HG03521 (cell line): ENCODE measurements at regions not wholly inside any gene's neighbourhood (a gene's known extent, or its start where the extent isn't known, plus 50 kb on each side); places are given as distances from the start of the nearest gene placed in this dataset.

Source experiments
- ATAC-seq: cut with Tn5 transposase; IDR thresholded peaks from one replicate; pipeline ENCODE4 v1.9.1; 2021; ENCODE audit warnings: mild to moderate bottlenecking, moderate library complexity; ENCODE audit not compliant: unreplicated experiment

DNA sequence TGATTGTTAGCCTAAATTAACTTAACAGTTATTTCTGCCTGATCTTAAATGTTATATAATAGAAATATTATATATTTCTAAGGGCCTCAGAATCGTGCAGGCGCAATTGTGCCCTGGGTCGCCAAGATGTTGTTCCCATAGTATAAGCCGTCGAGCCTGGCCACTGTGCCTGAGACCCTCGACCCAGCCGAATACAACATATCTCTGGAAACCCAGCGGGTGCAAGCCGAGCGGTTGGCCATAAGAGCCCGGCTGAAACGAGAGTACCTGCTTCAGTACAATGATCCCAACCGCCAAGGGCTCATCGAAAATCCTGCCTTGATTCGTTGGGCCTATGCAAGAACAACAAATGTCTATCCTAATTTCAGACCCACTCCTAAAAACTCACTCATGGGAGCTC lies 549.8 kb downstream of the KCTD8 start:
- ATAC-seq, result no peak

DNA sequence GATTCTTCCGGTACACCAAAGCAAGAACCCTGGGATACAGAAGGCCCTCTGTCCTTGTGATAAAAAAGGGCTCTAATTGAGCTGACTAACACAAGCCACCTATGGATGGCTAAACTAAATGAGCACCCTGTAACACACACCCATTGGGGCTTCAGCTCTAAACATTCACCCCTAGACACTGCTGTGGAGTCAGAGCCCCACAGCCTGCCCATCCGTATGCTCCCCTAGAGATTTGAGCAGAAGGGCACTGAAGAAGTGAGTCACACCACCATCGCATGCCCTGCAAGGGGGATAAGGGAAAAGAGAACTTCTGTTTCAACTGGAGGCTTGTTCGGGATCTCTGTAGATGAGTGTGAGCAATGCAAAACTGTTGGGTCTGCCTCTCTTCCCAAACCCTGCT lies 545.2 kb downstream of the KCTD8 start:
- ATAC-seq, result no peak

DNA sequence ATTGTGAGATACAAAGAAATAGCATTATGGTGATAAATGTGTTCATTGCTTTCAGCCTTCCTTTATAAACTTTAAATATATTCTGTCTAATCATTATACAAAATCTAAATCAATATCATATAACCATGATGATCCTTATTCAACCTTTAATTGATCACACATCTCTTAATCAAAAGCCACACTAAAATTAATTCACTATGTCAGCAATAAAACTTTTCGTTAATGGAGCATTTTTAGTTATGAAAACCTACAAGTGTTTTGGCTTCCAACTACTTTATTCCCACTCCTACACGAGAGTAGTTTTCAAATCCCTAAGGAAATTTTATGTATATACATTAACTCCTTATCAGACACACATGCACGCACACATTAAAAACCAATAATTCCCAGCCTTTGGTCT lies 530.2 kb downstream of the KCTD8 start:
- no peak for ATAC-seq

DNA sequence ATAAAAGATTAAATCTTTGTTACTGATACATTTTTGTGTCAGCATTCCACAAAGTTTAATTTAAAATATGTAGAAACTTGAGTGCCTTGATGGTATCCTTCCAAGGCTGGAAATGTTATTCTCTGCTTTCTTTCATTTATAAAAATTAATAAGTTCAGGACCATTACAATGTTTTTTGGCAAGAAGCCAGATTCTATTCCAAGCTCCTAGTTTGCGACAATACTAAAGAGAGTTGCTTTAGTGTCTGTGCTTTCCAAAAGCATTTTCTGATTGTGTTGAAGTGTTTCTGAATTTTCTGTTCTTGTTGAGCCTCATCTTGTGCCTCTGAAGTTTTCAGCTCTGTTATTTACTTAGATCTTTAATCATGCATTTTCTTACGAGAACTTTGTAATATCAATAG lies 516.2 kb downstream of the KCTD8 start:
- ATAC-seq, result no peak

DNA sequence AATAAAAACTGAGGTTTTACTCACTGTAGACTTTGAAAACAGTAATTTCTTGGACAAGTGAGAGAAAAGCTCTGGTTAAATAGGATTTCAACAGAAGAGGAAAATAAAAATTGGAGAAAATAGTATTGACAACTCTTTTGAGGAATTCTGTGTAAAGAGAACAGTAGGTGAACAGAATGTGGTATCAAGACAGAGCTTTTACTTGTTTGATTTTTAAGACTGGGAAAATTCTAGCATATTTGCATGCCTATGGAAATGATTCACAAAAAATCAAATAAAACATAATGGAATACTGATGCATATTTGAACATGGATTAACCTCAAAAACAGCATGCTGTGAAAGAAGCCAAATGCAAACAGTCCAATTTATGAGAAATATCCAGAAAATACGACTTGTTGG lies 504.6 kb downstream of the KCTD8 start:
- ATAC-seq, result no peak

DNA sequence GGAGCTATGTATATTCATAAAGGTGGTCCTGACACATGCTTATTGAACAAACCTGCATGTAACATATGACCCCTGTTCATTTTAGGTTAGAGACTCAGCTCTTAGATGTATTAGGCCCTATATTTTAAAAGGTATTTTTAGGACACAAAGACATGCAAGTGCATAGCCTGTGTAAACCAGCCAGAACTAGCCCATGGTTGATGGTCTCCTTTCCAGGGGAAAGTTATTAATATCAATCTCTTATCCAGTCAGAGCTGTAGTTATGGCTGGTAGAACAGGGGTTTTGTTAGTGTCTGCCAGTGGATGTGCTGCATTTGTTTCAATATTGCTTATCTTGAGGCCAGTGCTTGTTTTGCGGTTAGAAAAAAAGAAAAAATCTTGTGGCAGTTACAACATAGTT lies 488.6 kb downstream of the KCTD8 start:
- no peak for ATAC-seq

DNA sequence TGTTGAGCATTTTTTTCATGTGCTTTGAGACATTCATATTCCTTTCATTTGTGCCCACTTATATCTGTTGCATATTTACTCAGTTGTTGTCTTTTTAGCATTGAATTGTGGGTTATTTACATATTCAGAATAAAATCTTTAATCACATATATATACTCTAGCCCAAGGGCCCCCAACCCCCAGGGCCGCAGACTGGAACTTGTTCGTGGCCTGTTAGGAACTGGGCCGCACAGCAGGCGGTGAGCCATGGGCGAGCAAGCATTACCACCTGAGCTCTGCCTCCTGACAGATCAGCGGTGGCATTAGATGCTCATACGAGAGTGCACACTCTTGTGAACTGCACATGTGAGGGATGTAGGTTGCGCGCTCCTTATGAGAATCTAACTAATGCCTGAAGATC lies 480.6 kb downstream of the KCTD8 start:
- ATAC-seq, result no peak

DNA sequence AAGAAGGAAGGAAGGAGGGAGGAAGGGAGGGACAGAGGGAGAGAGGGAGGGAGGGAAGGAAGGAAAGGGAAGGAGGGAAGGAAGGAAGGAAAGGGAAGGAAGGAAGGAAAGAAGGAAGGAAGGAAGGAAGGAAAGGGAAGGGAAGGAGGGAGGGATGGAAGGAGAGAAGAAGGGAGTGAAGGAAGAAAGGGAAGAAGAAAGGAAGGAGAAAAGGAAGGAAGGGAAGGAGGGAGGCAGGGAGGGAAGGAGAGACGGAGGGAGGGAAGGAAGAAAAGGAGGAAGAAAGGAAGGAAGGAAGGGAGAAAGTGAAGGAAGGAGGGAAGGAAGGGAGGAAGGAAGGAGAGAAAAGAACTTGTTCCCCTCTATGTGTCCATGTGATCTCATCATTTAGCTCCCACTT lies 465.0 kb downstream of the KCTD8 start:
- ATAC-seq, result no peak

DNA sequence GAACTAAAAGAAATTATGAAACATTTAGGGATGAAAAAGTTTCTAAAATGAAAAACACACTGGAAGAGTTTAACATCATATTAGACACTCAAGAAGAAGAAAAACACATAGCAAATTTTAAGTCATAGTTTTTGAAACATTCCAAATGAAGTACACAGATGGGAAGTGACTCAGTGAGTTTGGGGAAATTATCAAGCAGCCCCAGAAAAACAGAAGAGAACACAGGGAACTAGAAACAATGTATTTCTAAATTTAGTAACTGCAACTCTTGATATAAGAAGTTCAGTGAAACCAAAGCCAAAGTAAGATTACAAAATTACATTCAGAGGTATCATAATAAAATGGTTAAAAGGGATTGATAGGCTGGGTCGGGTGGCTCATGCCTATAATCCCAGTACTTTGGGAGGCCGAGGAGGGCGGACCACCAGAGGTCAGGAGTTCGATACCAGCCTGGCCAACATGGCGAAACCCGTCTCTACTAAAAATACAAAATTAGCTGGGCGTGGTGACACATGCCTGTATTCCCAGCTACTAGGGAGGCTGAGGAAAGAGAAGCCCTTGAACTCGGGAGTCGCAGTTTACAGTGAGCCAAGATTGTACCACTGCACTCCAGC lies 461.2 kb downstream of the KCTD8 start:
- no peak for ATAC-seq

DNA sequence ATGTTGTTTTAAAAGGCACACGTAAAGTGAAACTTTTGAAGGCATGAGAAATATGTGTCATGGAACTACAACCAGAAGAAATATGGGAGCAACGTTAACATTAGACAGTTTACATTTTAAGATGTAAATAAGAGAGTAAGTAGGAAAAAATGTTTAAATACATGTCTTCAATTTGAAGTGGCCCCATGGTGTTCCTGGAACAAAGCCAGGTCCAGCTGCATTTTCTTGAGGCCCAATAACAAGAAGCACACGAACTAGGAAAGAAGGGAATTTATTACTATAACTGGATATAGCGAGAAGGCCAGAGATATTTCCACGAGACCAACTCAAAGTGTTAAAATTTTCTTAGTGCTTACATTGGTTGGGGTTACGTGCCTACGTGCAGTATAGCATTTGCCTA lies 458.1 kb downstream of the KCTD8 start:
- ATAC-seq, result no peak

DNA sequence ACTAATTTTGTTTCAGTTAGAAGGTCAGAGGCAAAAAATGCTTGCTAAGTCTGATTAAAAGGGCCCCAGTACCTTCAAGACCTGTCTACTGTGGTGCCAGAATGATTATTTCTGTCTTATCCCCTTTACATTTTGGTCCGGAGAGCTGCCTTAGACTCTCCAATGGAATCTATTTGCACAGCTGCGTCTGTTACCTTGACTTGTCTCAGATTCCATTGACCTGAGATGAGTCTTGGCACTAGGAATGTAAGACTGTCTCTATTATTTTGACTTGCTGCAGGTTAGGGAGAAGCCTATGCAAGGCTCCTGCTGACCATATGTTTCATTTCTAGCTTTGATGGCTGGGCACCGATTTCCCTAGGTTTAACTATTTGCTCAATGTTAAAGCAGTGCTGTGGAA lies 457.6 kb downstream of the KCTD8 start:
- ATAC-seq, result no peak

DNA sequence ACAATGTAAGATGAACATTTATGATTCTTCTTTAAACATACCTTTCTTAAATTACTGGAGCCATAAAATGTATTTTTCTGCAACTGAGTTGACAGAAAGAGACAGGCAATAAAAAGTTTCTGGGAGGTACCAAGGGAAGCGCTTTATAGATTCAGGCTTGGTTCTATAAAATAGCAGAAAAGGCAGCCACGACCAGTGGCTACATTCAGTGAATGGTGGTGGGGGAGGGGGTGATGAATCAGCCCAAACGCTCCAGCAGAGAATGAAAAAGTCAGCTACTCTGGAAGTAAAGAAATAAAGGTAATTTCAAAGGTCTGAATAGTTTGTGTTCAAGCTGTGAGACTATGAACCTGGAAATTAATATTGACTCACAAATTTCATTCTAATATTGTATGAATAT lies 456.1 kb downstream of the KCTD8 start:
- no peak for ATAC-seq

DNA sequence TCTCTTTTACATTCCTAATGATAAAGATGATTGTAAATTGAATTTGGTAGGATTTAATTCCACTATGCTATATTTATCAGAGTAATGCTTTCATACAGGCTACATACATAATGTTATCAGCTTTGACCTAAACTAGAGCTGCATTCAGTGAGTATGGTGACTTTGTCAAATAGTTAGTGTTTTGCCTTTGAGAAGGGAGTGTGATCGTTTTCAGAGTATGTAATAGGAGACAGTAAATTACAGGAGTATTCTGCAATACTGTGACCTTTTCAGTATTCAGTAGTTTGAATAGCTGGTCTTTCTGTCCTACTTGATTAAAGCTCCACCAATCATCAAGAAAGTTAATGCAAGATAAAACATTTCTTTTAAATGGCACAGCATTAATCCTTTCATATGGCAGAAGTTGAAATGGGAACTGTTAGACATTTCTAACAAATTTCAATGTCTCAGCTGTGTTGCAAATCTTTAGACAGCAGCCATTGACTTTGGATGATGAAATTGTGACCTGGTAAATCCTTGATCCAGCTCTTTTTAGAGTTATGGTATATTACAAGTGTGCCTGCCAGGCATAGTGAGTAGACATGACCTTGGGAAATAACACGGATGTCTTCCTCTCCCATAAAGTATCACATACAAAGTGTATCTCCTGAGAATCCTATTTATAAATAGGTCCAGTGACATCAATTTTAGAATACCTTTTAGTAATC lies 455.3 kb downstream of the KCTD8 start:
- no peak for ATAC-seq

DNA sequence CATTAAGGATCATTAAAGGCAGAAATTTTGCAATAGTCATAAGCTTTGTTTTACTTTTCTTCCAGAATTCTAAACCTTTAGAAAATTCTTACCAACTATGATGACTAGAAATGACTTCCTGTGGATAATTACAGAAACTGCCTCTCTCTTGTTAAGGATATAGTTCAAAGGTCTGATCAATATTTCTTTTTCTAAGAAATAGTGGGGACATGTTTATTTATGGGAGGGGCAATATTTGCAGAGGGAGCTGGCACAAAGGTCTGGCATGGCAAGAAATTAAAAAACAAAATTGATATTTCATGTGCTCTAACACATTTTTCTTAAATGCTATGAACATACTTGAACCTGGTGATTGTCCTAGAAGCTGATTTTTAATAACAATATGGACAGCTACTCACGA lies 448.9 kb downstream of the KCTD8 start:
- ATAC-seq, result no peak

DNA sequence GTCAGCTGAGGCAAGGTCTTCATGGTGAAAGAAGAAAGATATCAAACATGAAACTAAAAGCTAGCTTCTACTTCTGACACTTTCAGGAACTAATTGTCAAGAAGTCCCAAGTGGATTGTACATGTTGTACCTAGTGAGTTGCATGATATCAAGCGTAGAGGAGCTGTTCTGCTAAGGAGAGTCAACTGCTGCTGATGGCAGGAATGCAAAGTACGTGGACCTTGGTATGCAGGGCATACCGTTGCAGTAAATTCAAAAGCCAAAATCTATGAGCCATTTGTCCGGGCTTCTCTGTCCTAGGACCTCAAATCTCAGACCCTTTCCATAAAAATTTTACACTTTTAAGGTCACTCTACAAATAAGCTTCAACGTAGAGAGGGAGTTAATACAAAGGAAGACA lies 446.2 kb downstream of the KCTD8 start:
- no peak for ATAC-seq

DNA sequence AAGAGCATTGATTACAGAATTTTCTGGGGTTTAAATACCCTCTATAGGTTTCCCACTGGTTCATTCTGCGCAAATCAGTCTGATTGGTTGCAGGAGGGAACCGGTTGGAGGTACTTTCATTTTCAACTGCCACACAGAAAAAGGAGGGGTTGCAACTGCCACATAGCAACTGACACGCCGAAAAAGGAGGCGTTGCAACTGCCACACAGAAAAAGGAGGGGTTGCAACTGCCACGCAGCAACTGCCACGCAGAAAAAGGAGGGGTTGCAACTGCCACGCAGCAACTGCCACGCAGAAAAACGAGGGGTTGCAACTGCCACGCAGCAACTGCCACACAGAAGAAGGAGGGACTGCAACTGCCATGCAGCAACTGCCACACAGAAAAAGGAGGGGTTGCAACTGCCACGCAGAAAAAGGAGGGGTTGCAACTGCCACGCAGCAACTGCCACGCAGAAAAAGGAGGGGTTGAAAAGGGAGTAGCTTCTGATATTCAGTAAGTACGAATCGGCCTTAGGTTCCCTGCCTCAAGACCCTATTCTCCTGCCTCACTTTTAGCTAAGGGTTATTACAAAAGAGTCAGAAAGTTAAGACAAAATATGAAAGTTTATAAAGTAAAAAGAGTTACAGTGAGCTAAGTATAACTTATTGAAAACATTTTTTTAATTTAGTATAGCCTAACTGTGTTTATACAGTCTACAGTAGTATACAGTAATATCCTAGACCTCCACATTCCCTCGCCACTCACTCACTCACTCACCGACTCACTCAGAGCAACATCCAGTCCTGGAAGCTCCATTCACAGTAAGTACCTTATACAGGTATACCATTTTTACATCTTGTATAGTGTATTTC lies 431.8 kb downstream of the KCTD8 start:
- no peak for ATAC-seq

DNA sequence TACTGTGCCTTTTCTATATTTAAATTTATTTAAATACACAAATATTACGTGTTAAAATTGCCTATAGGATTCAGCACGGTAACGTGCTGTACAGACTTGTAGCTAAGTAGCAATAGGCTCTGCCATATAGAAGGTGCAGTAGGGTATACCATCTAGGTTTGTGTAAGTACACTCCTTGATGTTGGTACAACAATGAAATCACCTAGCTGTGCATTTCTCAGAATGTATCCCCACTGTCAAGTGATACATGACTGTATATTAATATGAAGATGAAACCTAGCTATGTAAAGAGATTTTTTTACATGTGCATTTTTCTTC lies 431.2 kb downstream of the KCTD8 start:
- no peak for ATAC-seq

DNA sequence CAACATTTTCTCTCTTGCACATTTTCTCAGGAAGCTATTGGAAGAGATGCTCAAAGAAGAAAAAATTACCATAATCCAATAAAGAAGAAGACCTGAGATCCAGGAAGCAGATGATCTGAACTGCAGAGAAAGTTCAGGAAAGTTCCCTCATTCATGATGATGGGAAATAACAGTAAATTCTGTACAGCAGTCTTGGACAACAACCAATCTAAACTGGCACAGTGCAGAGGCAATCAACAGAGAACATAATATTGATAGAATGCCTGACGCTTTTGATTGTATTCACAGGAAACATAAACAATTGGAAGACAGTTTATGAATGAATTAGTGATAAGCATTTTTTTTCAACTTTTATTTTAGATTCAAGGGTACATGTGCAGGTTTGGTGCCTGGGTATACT lies 428.9 kb downstream of the KCTD8 start:
- ATAC-seq, result no peak

DNA sequence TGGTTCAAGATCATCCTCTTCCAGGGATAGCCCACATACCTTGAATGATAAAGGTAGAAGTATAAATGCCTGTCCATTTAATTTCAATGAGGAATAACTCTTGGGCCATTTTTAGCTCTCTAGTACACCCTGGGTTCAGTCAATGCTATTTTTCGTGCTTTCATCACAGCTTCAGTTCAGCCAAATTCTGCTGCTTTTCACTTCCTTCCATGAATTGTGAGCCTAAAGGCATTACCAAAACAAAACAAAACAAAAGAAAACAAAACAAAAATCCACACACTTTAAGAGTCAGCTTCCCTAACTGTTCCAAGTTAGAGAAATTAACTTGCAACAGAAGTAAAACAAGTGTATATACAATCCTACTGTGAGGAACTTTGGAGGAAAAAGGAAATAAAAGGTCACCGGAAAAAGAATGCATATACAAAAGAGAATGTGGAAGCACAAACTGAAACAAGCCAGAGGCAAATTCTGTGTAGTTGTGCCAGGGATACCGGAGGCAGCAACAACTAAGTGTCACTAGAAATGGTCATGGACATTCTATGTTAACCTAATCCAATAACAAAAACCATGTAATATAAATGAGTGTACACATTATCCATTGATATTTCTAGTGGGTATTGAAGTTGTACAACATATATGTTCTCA lies 423.1 kb downstream of the KCTD8 start:
- ATAC-seq, result no peak

DNA sequence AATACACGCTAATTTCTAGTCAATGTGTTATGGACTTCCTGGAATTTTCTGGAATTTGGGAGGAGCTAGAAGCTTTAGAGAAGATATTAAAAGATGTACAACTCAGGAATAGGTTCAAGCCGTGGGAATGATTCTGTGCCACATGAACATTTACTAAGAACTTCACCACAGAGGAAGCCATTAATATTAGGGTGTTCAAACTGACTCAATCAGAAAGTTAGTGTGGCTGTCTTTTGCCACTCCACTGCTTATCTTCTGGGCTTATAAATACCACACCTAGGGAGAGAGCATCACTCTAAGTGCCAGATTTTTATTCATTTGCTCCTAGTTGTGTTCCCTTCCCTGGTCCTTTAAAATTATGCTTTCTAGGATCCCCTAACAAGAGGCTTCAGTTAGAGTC lies 409.8 kb downstream of the KCTD8 start:
- ATAC-seq, result no peak

DNA sequence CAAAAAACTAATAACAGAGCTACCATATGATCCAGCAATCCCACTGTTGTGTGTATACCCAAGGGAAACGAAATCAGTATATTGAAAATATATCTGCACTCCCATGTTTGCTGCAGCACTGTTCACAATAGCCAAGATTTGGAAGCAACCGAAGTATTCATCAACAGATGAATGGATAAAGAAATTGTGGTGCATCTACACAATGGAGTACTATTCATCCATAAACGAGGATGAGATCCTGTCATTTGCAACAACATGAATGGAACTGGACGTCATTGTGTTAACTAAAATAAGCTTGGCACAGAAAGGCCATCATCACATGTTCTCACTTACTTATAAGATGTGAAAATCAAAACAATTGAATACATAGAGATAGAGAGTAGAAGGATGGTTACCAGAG lies 402.1 kb downstream of the KCTD8 start:
- ATAC-seq, result no peak

DNA sequence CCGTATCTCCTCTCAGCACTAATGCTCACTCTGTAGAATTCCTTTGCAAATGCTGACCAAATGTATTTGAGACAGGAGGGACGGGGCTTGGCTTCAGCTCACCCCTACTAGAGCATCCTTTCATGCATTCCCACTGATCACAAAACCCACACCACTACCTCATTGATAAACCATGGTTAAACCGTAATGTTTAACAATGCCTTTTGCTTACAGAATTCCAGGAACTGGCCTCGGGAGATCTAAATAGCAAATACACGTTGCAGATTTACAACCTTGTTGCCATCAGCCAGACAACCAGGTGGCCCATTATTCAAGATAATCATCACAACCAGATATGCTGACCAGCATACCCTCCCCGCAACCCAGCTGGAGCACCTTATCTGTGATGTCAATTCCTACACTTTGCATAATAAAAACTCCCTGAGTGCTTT lies 391.9 kb downstream of the KCTD8 start:
- no peak for ATAC-seq
